ENCODE measurements at regions not wholly inside any gene's neighbourhood (a gene's known extent, or its start where the extent isn't known, plus 50 kb on each side); places are given as distances from the start of the nearest gene placed in this dataset.

GRCh38 chr11:104464691-104465090, 300.7 kb upstream of the PDGFD start:
- TF ChIP-seq TEAD4 (IDR thresholded peaks at IDR 0.05) (no peak), USF1 (IDR thresholded peaks at IDR 0.05) (no peak), ZBTB7A (IDR thresholded peaks at IDR 0.05; ENCODE audit: low read depth) (no peak), FOXM1 (IDR thresholded peaks at IDR 0.05; ENCODE audit: borderline replicate concordance, low read depth) (no peak), TAF1 (IDR thresholded peaks at IDR 0.05; ENCODE audit: low read depth) (no peak), TCF12 (IDR thresholded peaks at IDR 0.05; ENCODE audit: low read depth) (no peak), YY1 (IDR thresholded peaks at IDR 0.05; ENCODE audit: low read depth) (no peak), MAX (IDR thresholded peaks at IDR 0.05) (no peak), CEBPB (IDR thresholded peaks at IDR 0.05) (no peak), REST (IDR thresholded peaks at IDR 0.05; ENCODE audit: low read depth) (no peak), EP300 (IDR thresholded peaks at IDR 0.05; ENCODE audit: borderline replicate concordance) (no peak), RAD21 (IDR thresholded peaks at IDR 0.05; ENCODE audit: low read depth) (no peak)

- TF ChIP-seq REST (IDR thresholded peaks at IDR 0.05; ENCODE audit: low read depth) (no peak), YY1 (IDR thresholded peaks at IDR 0.05; ENCODE audit: low read depth) (no peak), TCF12 (IDR thresholded peaks at IDR 0.05; ENCODE audit: low read depth) (no peak), MAX (IDR thresholded peaks at IDR 0.05) (no peak), TAF1 (IDR thresholded peaks at IDR 0.05; ENCODE audit: low read depth) (no peak), CREB1 (IDR thresholded peaks at IDR 0.05; ENCODE audit: low read depth) (no peak), TEAD4 (IDR thresholded peaks at IDR 0.05) (no peak), NFIC (IDR thresholded peaks at IDR 0.05) (no peak), RAD21 (IDR thresholded peaks at IDR 0.05; ENCODE audit: low read depth) (no peak), EGR1 (IDR thresholded peaks at IDR 0.05) (no peak), CEBPB (IDR thresholded peaks at IDR 0.05) (no peak), USF1 (IDR thresholded peaks at IDR 0.05) (no peak), ZBTB7A (IDR thresholded peaks at IDR 0.05; ENCODE audit: low read depth) (no peak), FOXM1 (IDR thresholded peaks at IDR 0.05; ENCODE audit: borderline replicate concordance, low read depth) (no peak), EP300 (IDR thresholded peaks at IDR 0.05; ENCODE audit: borderline replicate concordance) (no peak)
These were observed 298.4 kb upstream of the PDGFD start for GRCh38 chr11:104462341-104462740.

GRCh38 chr11:104451197-104451893, 287.4 kb upstream of the PDGFD start:
- no peak for TF ChIP-seq YY1 (IDR thresholded peaks at IDR 0.05; ENCODE audit: low read depth)
- TF ChIP-seq USF1 (IDR thresholded peaks at IDR 0.05) = no peak
- TF ChIP-seq TCF12 (IDR thresholded peaks at IDR 0.05; ENCODE audit: low read depth) = no peak
- TF ChIP-seq EP300 (IDR thresholded peaks at IDR 0.05; ENCODE audit: borderline replicate concordance) = no peak
- TF ChIP-seq CEBPB (IDR thresholded peaks at IDR 0.05) = no peak
- no peak for TF ChIP-seq TAF1 (IDR thresholded peaks at IDR 0.05; ENCODE audit: low read depth)

- TF ChIP-seq TCF12 (IDR thresholded peaks at IDR 0.05; ENCODE audit: low read depth) = no peak
- peak; percentile 45; the same call in 1 of the 2 replicates for TF ChIP-seq NFIC (IDR thresholded peaks at IDR 0.05)
These were observed 279.4 kb upstream of the PDGFD start for GRCh38 chr11:104443387-104443786.

GRCh38 chr11:104442321-104442720, 278.4 kb upstream of the PDGFD start:
- TF ChIP-seq FOXM1 (IDR thresholded peaks at IDR 0.05; ENCODE audit: borderline replicate concordance, low read depth) (no peak), MAX (IDR thresholded peaks at IDR 0.05) (no peak), EP300 (IDR thresholded peaks at IDR 0.05; ENCODE audit: borderline replicate concordance) (no peak), TAF1 (IDR thresholded peaks at IDR 0.05; ENCODE audit: low read depth) (no peak), TEAD4 (IDR thresholded peaks at IDR 0.05) (no peak), CEBPB (IDR thresholded peaks at IDR 0.05) (no peak), ZBTB7A (IDR thresholded peaks at IDR 0.05; ENCODE audit: low read depth) (no peak), TCF12 (IDR thresholded peaks at IDR 0.05; ENCODE audit: low read depth) (no peak), CREB1 (IDR thresholded peaks at IDR 0.05; ENCODE audit: low read depth) (no peak), YY1 (IDR thresholded peaks at IDR 0.05; ENCODE audit: low read depth) (no peak), USF1 (IDR thresholded peaks at IDR 0.05) (no peak), EGR1 (IDR thresholded peaks at IDR 0.05) (no peak), RAD21 (IDR thresholded peaks at IDR 0.05; ENCODE audit: low read depth) (no peak), REST (IDR thresholded peaks at IDR 0.05; ENCODE audit: low read depth) (no peak), NFIC (IDR thresholded peaks at IDR 0.05) (no peak)
